ENCODE measurements at regions not wholly inside any gene's neighbourhood (a gene's known extent, or its start where the extent isn't known, plus 50 kb on each side); places are given as distances from the start of the nearest gene placed in this dataset.

GRCh38 chr6:167442796-167443680, 118.2 kb downstream of the TTLL2 start:
- H3K27ac ChIP-seq: no peak overlapping the region
- in situ Hi-C loops (cut with MboI; ENCODE audit: low sequenced_read_pairs in 4 of 4): no loop called here
- no peak overlapping the region for H3K4me3 ChIP-seq
- H3K36me3 ChIP-seq: no peaks in the 10 kb centered on the region
- no peaks in the 10 kb centered on the region for H3K4me1 ChIP-seq
- DNase-seq (no peak), ATAC-seq (no peak)
- TF ChIP-seq, protein P1, sequence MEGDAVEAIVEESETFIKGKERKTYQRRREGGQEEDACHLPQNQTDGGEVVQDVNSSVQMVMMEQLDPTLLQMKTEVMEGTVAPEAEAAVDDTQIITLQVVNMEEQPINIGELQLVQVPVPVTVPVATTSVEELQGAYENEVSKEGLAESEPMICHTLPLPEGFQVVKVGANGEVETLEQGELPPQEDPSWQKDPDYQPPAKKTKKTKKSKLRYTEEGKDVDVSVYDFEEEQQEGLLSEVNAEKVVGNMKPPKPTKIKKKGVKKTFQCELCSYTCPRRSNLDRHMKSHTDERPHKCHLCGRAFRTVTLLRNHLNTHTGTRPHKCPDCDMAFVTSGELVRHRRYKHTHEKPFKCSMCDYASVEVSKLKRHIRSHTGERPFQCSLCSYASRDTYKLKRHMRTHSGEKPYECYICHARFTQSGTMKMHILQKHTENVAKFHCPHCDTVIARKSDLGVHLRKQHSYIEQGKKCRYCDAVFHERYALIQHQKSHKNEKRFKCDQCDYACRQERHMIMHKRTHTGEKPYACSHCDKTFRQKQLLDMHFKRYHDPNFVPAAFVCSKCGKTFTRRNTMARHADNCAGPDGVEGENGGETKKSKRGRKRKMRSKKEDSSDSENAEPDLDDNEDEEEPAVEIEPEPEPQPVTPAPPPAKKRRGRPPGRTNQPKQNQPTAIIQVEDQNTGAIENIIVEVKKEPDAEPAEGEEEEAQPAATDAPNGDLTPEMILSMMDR (IDR thresholded peaks at IDR 0.05 in 4 of 5, conservative IDR thresholded peaks at IDR 0.05 in 1 of 5): no peak
- no peak for TF ChIP-seq POLR2A (IDR thresholded peaks at IDR 0.05)
- no peaks in the 10 kb centered on the region for H3K9me3 ChIP-seq
- intact Hi-C loops (cut with DNase I; ENCODE audit: low total_unique reads): no loop called here
- H3K27me3 ChIP-seq: no peaks in the 10 kb centered on the region

DNA sequence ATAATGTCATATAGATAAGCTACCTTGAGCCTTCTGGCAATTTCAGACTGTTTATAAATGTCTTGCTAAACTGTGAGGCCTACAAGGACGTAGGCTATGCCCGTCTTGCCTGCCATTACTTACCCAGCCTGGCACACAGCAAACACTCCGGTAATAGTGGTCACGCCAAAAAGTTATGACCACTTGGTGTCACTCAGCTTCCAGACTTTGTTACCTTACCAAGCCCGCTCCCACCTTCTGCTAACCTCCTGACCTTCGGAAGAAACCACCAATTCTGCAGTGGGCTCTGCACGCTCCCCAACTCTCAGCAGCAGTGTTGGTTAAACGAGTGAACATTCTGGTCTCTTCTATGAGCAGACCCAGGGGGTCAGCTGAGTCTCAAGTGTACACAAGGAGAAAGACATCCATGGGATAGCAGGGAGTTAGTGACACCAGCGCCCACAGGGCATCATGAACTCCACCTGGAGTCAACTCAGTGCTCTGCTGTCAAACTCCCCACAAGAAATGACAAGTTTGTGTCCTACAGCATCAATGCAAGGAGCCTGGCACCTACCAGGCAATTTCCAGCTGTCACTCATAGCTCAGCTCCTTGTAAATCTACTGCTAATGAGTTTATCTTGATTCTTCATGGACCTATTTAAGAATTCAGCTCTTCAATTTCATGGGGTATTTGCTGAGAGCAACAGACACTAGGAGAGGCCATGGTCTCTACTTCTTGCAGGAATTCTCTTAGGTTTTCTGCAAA, 119.9 kb downstream of the TTLL2 start:
- DNase-seq (no peak), ATAC-seq (no peak)
- no peaks in the 10 kb centered on the region for H3K4me1 ChIP-seq
- no peaks in the 10 kb centered on the region for H3K27me3 ChIP-seq
- no peak overlapping the region for H3K27ac ChIP-seq
- in situ Hi-C loops (cut with MboI; ENCODE audit: low sequenced_read_pairs in 4 of 4): no loop called here
- no peak overlapping the region for H3K4me3 ChIP-seq
- intact Hi-C loops (cut with DNase I; ENCODE audit: low total_unique reads): no loop called here
- H3K9me3 ChIP-seq: no peaks in the 10 kb centered on the region
- no peaks in the 10 kb centered on the region for H3K36me3 ChIP-seq
- TF ChIP-seq POLR2A (IDR thresholded peaks at IDR 0.05): no peak
- TF ChIP-seq, protein P1 (IDR thresholded peaks at IDR 0.05 in 4 of 5, conservative IDR thresholded peaks at IDR 0.05 in 1 of 5): no peak

- H3K27ac ChIP-seq: no peak overlapping the region
- H3K4me3 ChIP-seq: no peak overlapping the region
- intact Hi-C loops (cut with DNase I; ENCODE audit: low total_unique reads) (no loop called here), in situ Hi-C loops (cut with MboI; ENCODE audit: low sequenced_read_pairs in 4 of 4) (no loop called here)
- H3K36me3 ChIP-seq: no peaks in the 10 kb centered on the region
- DNase-seq: no peak
- no peaks in the 10 kb centered on the region for H3K4me1 ChIP-seq
- no peak for TF ChIP-seq POLR2A (IDR thresholded peaks at IDR 0.05)
- TF ChIP-seq, protein P1 (IDR thresholded peaks at IDR 0.05 in 4 of 5, conservative IDR thresholded peaks at IDR 0.05 in 1 of 5): no peak
- H3K27me3 ChIP-seq: no peaks in the 10 kb centered on the region
- ATAC-seq: no peak
- no peaks in the 10 kb centered on the region for H3K9me3 ChIP-seq
These were observed 120.7 kb downstream of the TTLL2 start for GRCh38 chr6:167445568-167445967.

DNA sequence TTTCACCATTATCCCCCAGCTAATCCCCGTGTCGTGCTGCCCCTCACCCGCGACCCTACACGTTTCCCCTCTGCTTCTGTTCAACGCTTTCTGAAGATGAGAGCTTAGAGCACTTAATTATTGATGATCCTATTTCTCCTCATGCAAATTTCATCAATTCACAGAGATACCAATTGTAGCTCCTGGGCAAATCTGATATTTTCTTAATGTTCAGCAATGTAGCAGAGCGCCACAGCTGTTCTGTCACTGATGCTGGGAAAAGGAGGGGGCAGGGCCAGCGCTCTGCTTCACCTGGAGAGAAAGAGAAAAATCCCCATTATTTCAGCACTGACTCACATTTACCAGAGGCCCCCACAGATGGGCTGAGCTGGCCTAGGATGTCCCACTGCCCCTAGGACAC, 121.2 kb downstream of the TTLL2 start:
- intact Hi-C loops (cut with DNase I; ENCODE audit: low total_unique reads) (no loop called here), in situ Hi-C loops (cut with MboI; ENCODE audit: low sequenced_read_pairs in 4 of 4) (no loop called here)
- H3K4me3 ChIP-seq: no peak overlapping the region
- H3K27ac ChIP-seq: no peak overlapping the region
- H3K4me1 ChIP-seq: no peaks in the 10 kb centered on the region
- TF ChIP-seq, protein P1 (IDR thresholded peaks at IDR 0.05 in 4 of 5, conservative IDR thresholded peaks at IDR 0.05 in 1 of 5): no peak
- TF ChIP-seq POLR2A (IDR thresholded peaks at IDR 0.05): no peak
- H3K27me3 ChIP-seq: no peaks in the 10 kb centered on the region
- DNase-seq: no peak
- no peaks in the 10 kb centered on the region for H3K36me3 ChIP-seq
- no peak for ATAC-seq
- no peaks in the 10 kb centered on the region for H3K9me3 ChIP-seq
